ENCODE measurements at regions not wholly inside any gene's neighbourhood (a gene's known extent, or its start where the extent isn't known, plus 50 kb on each side); places are given as distances from the start of the nearest gene placed in this dataset.

DNA sequence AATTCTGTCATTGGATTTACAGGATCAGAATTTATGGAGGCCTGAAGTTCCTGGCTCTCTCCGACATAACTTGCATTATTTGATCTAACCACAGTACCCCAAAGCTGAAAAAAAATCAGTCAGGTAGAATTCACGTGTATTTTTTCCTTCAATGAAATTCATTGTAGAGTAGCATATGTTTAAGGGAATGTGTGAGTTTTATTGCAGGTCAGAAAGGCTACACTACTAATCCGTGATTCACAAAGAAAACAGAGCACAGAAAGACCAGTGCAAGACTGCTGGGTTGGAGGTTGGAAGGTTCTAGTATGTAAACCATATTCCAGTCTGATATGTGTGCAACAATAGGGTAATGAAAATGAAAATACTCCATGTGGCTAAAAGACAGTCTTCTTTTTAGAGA is 247.0 kb upstream of the FERD3L start:
- no peak for DNase-seq (ENCODE audit: low read depth)
- TF ChIP-seq, protein P1, sequence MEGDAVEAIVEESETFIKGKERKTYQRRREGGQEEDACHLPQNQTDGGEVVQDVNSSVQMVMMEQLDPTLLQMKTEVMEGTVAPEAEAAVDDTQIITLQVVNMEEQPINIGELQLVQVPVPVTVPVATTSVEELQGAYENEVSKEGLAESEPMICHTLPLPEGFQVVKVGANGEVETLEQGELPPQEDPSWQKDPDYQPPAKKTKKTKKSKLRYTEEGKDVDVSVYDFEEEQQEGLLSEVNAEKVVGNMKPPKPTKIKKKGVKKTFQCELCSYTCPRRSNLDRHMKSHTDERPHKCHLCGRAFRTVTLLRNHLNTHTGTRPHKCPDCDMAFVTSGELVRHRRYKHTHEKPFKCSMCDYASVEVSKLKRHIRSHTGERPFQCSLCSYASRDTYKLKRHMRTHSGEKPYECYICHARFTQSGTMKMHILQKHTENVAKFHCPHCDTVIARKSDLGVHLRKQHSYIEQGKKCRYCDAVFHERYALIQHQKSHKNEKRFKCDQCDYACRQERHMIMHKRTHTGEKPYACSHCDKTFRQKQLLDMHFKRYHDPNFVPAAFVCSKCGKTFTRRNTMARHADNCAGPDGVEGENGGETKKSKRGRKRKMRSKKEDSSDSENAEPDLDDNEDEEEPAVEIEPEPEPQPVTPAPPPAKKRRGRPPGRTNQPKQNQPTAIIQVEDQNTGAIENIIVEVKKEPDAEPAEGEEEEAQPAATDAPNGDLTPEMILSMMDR (IDR thresholded peaks at IDR 0.05; ENCODE audit: insufficient read depth, low read depth, low read length, missing control alignments) = no peak
- no peak overlapping the region for H3K4me3 ChIP-seq (ENCODE audit: low read depth, low read length)

DNA sequence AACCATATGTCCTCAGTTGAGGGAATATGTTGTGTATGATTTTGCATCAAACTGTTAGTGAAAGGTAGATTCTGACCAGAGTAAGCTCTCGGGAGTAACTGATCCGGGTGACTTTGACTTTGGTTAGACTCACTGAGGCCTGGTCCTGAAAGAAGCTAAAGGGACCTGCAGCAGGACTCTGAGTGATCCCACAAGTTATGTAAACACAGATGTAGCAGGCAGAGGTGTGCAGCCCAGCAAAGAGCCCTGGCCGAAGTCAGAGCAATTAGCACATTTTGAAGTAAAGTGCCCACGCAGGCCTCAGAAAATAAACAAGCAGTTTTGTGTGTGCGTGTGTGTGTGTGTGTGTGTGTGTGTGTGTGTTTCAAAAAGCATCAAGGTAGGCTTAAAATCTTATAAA is 245.6 kb upstream of the FERD3L start:
- TF ChIP-seq, protein P1 (IDR thresholded peaks at IDR 0.05; ENCODE audit: insufficient read depth, low read depth, low read length, missing control alignments) = no peak
- DNase-seq (ENCODE audit: low read depth) = no peak
- no peak overlapping the region for H3K4me3 ChIP-seq (ENCODE audit: low read depth, low read length)

DNA sequence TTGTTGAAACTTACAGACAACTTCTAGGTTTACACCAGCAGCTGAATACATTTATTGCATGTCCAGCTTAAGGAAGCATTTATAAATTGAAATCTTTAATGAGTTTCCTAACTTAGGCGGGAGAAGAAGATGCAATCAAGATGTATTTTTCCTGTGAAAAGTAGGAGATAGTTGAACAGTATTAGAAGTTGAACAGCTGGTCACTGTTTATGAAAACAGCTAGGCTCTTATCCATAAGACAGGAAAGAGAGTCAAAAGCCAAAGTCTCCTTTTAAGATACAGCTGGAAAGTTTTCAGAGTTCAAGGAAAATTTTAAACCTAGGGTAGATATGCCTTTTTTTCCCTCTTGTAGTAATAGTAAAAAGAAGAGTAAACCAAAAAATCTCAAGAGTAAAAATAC is 236.1 kb upstream of the FERD3L start:
- TF ChIP-seq, protein P1 (IDR thresholded peaks at IDR 0.05; ENCODE audit: insufficient read depth, low read depth, low read length, missing control alignments) = no peak

DNA sequence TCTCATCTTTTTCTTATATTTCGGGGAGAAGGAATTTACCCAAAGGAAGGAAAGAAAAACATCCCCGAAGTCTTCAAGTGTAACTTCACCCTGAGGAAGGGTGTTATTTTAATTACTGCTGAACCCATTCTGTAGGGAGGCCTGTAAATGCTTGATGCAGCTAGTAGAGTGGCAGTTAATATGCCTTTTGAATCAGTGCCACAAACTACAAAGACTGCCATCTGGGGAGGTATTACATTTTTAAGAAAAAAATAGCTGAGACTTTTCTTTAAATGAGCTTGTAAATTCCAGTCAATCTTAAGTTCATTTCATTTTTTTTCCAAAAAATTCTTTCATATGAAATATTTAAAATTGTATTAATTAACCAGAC is 233.1 kb upstream of the FERD3L start:
- TF ChIP-seq, protein P1 (IDR thresholded peaks at IDR 0.05; ENCODE audit: insufficient read depth, low read depth, low read length, missing control alignments) = no peak
- no peak overlapping the region for H3K4me3 ChIP-seq (ENCODE audit: low read depth, low read length)
- no peak for DNase-seq (ENCODE audit: low read depth)

More for the DNA sequence above, 236.1 kb upstream of the FERD3L start:
- no peak for DNase-seq (ENCODE audit: low read depth)
- H3K4me3 ChIP-seq (ENCODE audit: low read depth, low read length) = no peak overlapping the region

DNA sequence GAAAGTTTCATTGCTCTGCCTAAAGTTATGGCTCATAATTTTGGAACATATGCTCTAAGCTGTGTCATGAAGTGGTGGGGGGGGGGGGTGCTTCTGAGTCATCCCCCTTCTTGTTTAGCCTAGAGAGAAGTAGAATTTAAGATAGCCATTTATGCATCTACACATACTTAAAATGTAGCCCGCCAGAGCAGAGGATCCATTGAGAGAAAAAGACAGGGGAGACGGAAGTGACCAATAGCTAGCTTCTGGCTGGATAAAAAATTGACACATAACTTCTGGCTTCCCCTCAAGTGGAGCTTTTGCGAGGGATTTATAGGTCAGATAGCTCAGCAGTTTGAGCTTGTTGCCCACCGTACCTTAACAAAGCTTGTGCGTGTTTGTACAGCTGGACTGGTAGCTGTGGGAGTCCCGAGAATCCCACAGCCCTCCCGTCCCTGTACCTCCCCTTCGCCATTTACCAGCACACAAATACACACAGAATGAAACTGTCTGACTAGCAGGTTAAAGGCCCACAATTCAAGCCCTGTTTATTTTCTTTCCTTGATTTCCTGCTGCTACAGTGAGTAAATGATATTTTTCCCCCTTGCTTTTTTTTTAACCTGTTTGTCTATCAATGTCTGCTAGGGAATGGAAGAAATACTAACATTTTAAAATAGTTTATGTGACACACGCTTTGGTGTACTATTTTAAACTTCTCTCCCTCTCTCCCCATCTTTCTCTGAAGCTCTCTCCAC is 232.6 kb upstream of the FERD3L start:
- no peak overlapping the region for H3K4me3 ChIP-seq (ENCODE audit: low read depth, low read length)
- TF ChIP-seq, protein P1 (IDR thresholded peaks at IDR 0.05; ENCODE audit: insufficient read depth, low read depth, low read length, missing control alignments) = no peak
- no peak for DNase-seq (ENCODE audit: low read depth)

DNA sequence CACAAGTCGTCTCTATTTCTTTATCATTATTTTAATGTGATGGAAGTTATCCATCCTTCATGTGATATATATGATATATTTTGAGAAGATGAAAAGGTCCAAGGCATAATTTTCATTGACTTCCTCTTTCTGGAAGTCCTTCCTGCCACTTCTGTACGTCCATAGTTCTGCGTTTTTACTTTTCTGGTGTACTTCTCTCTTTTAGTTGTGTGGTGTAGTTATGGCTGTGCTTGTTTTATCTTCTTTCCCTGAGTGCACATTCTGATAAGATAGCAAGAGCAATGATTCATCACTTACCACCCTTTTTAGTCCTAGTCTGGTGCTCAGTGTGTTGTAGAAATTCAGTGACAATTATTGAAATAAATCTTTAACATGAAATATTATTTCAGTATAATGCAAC is 231.3 kb upstream of the FERD3L start:
- DNase-seq (ENCODE audit: low read depth) = no peak
- no peak overlapping the region for H3K4me3 ChIP-seq (ENCODE audit: low read depth, low read length)
- TF ChIP-seq, protein P1 (IDR thresholded peaks at IDR 0.05; ENCODE audit: insufficient read depth, low read depth, low read length, missing control alignments) = no peak

DNA sequence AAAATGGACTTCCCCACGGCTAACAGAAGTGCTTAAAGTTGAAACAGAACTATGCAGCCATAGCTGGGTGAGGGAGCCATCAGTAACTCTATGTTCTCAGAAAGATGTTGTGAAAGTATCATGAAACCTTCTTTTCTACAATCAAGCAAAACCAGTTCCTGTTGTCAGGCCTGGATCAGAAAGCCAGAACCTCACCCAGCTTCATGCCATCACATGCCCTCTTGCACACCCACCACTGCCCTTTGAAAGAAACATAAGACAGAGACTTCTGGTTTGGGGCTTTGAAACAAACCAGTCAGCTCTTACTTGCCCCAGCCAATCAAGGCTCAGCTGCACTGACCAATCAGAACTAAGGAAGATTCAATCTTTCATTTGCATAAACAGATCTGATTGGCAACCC is 230.8 kb upstream of the FERD3L start:
- DNase-seq (ENCODE audit: low read depth) = no peak
- TF ChIP-seq, protein P1 (IDR thresholded peaks at IDR 0.05; ENCODE audit: insufficient read depth, low read depth, low read length, missing control alignments) = no peak
- no peak overlapping the region for H3K4me3 ChIP-seq (ENCODE audit: low read depth, low read length)

Data from GM12865 (cell line).